ENCODE measurements at regions not wholly inside any gene's neighbourhood (a gene's known extent, or its start where the extent isn't known, plus 50 kb on each side); places are given as distances from the start of the nearest gene placed in this dataset.
"Not testable (repeated sequence)": the region's sequence is repeated elsewhere in the genome, so short reads cannot be mapped to it uniquely, and the experiment has no call there.

GRCh38 chr3:56954125-56954524, 106.3 kb upstream of the SPATA12 start:
- DNase-seq: no peak

- DNase-seq: no peak
Measured at GRCh38 chr3:56952846-56953245, 107.6 kb upstream of the SPATA12 start.

DNA sequence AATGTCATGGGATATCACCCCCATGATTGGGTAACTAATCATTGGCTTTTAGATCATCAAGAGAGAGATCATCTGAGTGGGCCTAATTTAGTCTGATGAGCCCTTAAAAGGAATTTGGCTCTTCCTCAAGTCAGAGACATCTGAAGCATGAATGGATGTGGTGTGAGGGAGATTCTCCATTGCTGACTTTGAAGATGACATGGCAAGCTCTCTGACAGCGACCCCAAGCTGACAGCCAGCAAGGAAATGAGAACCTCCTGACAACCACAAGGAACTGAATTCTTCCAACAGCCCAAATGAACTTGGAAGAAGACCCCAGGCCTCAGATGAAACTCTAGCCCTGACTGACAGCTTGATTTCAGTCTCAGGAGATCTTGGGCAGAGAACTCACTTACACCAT, 108.4 kb upstream of the SPATA12 start:
- DNase-seq: no peak

DNA sequence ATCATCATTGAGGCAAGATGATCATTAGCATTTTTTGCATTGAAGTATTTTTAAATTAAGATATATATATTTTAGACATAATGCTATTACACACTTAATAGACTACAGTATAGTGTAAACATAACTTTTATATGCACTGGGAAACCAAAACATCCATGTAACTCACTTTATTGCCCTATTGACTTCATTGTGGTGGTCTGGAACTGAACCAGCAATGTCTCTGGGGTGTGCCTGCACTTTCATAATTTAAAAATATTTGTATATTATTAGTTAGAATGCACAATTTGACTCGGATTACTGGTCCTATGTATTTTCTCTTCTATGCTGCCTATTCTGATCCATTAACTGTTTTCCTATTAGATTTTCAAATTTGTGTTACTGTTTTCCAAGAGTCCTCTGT, 109.1 kb upstream of the SPATA12 start:
- DNase-seq: no peak

DNA sequence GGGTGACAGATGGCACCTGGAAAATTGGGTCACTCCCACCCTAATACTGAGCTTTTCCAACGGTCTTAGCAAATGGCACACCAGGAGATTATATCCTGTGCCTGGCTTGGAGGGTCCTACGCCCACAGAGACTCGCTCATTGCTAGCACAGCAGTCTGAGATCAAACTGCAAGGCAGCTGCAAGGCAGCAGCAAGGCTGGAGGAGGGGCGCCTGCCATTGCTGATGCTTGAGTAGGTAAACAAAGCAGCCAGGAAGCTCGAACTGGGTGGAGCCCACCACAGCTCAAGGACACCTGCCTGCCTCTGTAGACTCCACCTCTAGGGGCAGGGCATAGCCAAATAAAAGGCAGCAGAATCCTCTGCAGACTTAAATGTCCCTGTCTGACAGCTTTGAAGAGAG, 115.1 kb upstream of the SPATA12 start:
- not testable (repeated sequence) for DNase-seq

- no peak for DNase-seq
Measured at GRCh38 chr3:56942523-56942922, 117.9 kb upstream of the SPATA12 start.

DNA sequence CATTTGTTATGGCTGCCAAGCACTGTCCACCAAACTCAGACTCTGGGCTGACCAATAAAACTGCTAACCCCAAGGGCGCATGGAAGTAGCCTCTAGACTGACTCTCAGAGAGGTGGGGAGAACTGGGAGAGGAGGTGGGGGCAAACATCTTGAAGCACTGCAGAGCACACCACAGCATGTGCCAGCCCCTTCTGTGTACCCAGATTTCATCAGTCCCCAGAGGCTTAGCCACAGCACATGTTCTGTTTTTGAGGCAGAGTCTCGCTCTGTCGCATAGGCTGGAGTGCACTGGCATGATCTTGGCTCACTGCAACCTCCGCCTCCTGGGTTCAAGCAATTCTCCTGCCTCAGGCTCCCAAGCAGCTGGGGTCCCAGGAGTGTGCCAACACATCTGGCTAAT, 119.5 kb upstream of the SPATA12 start:
- DNase-seq: no peak

DNA sequence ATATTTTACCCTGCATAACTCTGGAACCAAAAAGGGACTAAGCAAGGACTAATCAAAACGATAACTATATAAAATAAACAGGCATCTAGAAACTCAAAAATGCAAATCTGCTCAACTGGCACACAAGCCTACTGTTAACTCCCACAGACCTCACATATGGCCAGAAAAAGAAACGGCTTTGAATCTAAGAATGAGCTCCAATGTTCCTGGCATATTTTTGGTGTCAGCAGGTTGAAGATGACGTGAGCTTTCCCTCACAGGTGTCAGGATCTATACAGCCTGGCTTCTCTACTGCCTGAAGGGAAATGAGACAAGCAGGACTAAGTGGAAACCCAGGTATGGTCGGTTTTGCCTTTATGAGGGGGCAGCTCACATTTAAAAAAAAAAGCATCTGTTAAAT, 120.1 kb upstream of the SPATA12 start:
- DNase-seq: no peak

GRCh38 chr3:56939834-56940233, 120.6 kb upstream of the SPATA12 start:
- no peak for DNase-seq

- no peak for DNase-seq
Measured at GRCh38 chr3:56938530-56938929, 121.9 kb upstream of the SPATA12 start.

GRCh38 chr3:56937580-56937979, 122.9 kb upstream of the SPATA12 start:
- no peak for DNase-seq

DNA sequence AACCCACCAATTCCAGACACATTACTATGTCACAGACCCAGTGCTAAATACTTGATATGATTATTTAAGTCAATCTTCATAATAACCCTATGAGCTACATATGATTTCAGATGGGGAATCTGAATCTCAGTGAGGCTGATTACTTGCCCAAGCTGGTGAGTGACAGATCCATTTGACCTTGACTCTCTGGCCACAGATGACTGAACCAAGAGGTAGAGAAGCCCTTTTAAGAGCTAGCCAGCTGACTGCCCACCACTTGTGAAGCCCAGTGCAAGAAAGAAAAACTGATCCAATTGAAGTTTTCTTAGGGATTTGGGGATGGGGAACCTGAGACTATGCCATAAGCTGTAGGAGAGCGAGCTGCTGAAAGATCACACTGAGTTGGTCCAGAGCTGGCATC, 124.7 kb upstream of the SPATA12 start:
- DNase-seq: no peak

GRCh38 chr3:56934481-56934880, 126.0 kb upstream of the SPATA12 start:
- DNase-seq: not testable (repeated sequence)

- no peak for DNase-seq
Measured at GRCh38 chr3:56933803-56934202, 126.7 kb upstream of the SPATA12 start.

GRCh38 chr3:56932866-56933265, 127.6 kb upstream of the SPATA12 start:
- no peak for DNase-seq

DNA sequence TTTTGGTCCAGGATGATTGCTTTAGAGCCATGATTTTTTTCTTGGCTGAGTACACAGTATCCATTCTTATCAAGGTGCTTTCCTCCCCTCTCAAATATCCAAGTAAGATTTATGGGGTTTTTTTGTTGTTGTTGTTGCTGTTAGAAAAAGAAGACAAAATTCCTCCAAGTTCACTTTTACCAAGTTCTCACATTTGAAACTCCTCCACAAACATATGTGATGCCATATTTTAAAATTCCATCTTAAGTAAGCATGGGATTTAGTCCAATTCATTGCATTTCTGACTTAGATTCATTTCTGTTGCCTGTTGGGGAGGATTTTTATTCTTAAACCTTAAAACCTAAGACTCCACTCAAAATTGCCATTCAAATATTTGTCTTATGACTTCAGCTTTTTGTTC, 128.6 kb upstream of the SPATA12 start:
- no peak for DNase-seq

- no peak for DNase-seq
Measured at GRCh38 chr3:56930706-56931105, 129.0 kb upstream of the ARHGEF3 start.

DNA sequence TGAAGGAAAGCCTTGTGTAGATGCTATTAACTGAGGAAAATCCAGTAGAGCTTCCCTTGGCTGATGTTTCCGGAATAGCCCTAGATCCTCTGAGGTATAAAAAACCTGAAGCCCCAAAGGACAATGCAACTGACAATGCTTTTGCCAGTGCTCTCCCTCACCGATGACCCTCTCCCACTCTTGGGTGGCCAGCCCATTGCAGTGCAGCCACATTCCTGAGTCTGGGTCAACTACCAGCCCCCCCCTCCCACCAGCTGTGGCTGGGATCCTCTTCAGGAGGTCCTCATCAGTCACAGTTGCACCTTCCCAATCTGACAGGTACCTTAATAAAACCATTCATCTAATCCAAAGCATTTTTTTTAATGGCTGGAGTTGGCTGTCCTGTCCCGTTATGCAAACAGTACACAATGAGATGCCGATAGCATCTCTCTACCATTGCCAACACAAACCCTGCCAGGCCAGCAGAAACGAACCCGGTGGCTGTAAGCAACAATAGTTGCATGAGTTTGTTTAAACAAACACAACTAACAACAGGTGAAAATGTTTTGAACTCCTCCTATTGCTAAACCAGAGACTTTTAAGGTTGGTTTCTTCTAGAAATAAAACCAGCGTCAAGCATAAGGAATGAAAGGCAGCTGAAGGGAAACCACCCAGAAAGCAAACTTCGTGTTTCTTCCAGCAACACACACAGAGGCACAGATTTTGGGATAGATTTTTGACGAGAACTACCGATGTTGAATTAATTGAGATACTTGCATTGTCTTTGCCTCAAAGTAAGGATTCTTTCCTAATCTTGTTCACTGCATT, 128.3 kb upstream of the ARHGEF3 start:
- no peak for DNase-seq

GRCh38 chr3:56928379-56929068, 126.8 kb upstream of the ARHGEF3 start:
- no peak for DNase-seq

GRCh38 chr3:56927855-56928254, 126.1 kb upstream of the ARHGEF3 start:
- DNase-seq: no peak

GRCh38 chr3:56926947-56927282, 125.2 kb upstream of the ARHGEF3 start:
- DNase-seq: no peak

GRCh38 chr3:56926243-56926946, 124.6 kb upstream of the ARHGEF3 start:
- DNase-seq: no peak

DNA sequence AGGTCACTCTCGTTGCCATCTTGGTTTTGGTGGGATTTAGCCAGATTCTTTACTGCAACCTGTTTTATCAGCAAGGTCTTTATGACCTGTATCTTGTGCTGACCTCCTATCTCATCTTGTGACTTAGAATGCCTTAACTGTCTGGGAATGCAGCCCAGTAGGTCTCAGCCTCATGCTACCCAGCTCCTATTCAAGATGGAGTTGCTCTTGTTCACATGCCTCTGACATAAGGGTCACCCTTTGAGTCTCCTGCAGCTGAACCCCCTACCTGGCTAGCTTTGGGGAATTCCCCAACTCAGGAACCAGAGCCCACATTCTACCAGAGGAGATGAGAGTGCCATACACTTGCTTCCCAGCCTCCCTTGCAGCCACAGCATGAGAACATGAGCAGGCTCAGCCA, 123.0 kb upstream of the ARHGEF3 start:
- DNase-seq: not testable (repeated sequence)

Measured in NCI-H748 treated with DMSO at 0.1 percent for 48 hours (cell line).